Lower leg skin (tissue), 3 donors: ENCODE measurements at regions not wholly inside any gene's neighbourhood (a gene's known extent, or its start where the extent isn't known, plus 50 kb on each side); places are given as distances from the start of the nearest gene placed in this dataset.

Experiments
- CTCF ChIP-seq, 3 donors: fragments of 450-650 bp; IDR thresholded peaks; one replicate each; pipeline ENCODE4 v1.5.1; 2016; ENCODE audit warnings: antibody characterized with exemption in 3 of 3, mild to moderate bottlenecking in 3 of 3, moderate library complexity in 2 of 3
- POLR2A ChIP-seq, 2 donors: fragments of 450-650 bp; IDR thresholded peaks; one replicate each; pipeline ENCODE4 v1.6.1; 2016 to 2017; ENCODE audit warnings: antibody characterized with exemption in 2 of 2, mild to moderate bottlenecking in 1 of 2, moderate library complexity in 1 of 2

DNA sequence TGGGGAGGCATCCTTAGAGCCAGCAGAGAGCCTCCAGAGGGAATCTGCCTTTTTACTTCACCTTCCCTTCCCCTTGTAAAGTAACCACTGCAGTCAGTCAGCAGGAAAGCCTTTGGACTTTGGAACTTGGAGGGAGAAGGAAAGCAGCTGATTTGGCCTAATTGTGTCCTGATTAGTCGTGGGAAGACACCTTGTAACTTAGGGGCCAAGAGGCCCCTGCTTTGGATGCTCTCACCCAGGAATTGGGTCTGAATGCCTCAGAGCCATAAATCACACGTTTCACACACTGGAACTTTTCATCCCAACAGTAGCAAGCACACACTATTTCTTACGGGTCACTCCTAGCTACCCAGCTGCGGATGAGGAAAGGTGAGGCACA is 81.0 kb upstream of the PPM1B start:
- TF ChIP-seq CTCF (IDR thresholded peaks at IDR 0.05), result no peak
- no peak for TF ChIP-seq POLR2A (IDR thresholded peaks at IDR 0.05)
